Left kidney (tissue), 1 donor: ENCODE measurements at regions not wholly inside any gene's neighbourhood (a gene's known extent, or its start where the extent isn't known, plus 50 kb on each side); places are given as distances from the start of the nearest gene placed in this dataset.
"Not testable (repeated sequence)": the region's sequence is repeated elsewhere in the genome, so short reads cannot be mapped to it uniquely, and the experiment has no call there.

Source experiments
- DNase-seq: peaks from one replicate; pipeline ENCODE4 v3.0.0-alpha.2; 2013

- DNase-seq, result no peak
Measured at GRCh38 chr2:212912445-212913103, 238.8 kb downstream of the IKZF2 start.

- no peak for DNase-seq
Measured at GRCh38 chr2:212911011-212911410, 240.4 kb downstream of the IKZF2 start.

- no peak for DNase-seq
Measured at GRCh38 chr2:212908682-212909435, 242.6 kb downstream of the IKZF2 start.

- DNase-seq, result no peak
Measured at GRCh38 chr2:212908031-212908430, 243.4 kb downstream of the IKZF2 start.

GRCh38 chr2:212906620-212907019 lies 244.8 kb downstream of the IKZF2 start:
- no peak for DNase-seq

- DNase-seq, result no peak
Measured at GRCh38 chr2:212905640-212906201, 245.7 kb downstream of the IKZF2 start.

GRCh38 chr2:212904646-212905045 lies 246.8 kb downstream of the IKZF2 start:
- no peak for DNase-seq

- no peak for DNase-seq
Measured at GRCh38 chr2:212903413-212903812, 248.0 kb downstream of the IKZF2 start.

- DNase-seq, result no peak
Measured at GRCh38 chr2:212902421-212902820, 249.0 kb downstream of the IKZF2 start.

- no peak for DNase-seq
Measured at GRCh38 chr2:212901604-212902275, 249.7 kb downstream of the IKZF2 start.

- no peak for DNase-seq
Measured at GRCh38 chr2:212900715-212901114, 250.7 kb downstream of the IKZF2 start.

GRCh38 chr2:212898011-212898410 lies 253.4 kb downstream of the IKZF2 start:
- no peak for DNase-seq

- no peak for DNase-seq
Measured at GRCh38 chr2:212897296-212897695, 254.1 kb downstream of the IKZF2 start.

GRCh38 chr2:212894026-212894425 lies 257.4 kb downstream of the IKZF2 start:
- DNase-seq, result no peak

- DNase-seq, result no peak
Measured at GRCh38 chr2:212893216-212893615, 258.2 kb downstream of the IKZF2 start.

GRCh38 chr2:212892193-212892592 lies 259.2 kb downstream of the IKZF2 start:
- peak; percentile 26 for DNase-seq

GRCh38 chr2:212891580-212891979 lies 259.8 kb downstream of the IKZF2 start:
- no peak for DNase-seq

GRCh38 chr2:212882626-212883025 lies 268.8 kb downstream of the IKZF2 start:
- no peak for DNase-seq

GRCh38 chr2:212876556-212876955 lies 274.9 kb downstream of the IKZF2 start:
- DNase-seq, result not testable (repeated sequence)

GRCh38 chr2:212875950-212876349 lies 275.5 kb downstream of the IKZF2 start:
- not testable (repeated sequence) for DNase-seq

GRCh38 chr2:212873256-212873655 lies 278.2 kb downstream of the IKZF2 start:
- no peak for DNase-seq

- DNase-seq, result no peak
Measured at GRCh38 chr2:212871597-212871996, 279.8 kb downstream of the IKZF2 start.

- no peak for DNase-seq
Measured at GRCh38 chr2:212864186-212864585, 287.2 kb downstream of the IKZF2 start.
